ENCODE measurements at regions not wholly inside any gene's neighbourhood (a gene's known extent, or its start where the extent isn't known, plus 50 kb on each side); places are given as distances from the start of the nearest gene placed in this dataset.

GRCh38 chr2:154588838-154589237, 109.7 kb upstream of the KCNJ3 start:
- Mint-ChIP-seq H3K4me3 (no peak overlapping the region), H3K4me1 (ENCODE audit: low read depth) (no peaks in the 10 kb centered on the region), H3K36me3 (ENCODE audit: low read depth) (no peaks in the 10 kb centered on the region), H3K27ac (no peak overlapping the region), H3K27me3 (ENCODE audit: low read depth) (no peaks in the 10 kb centered on the region), H3K9me3 (ENCODE audit: insufficient read depth) (no peaks in the 10 kb centered on the region)
- CTCF ChIA-PET: no interaction called here
- POLR2A ChIA-PET: interaction anchor here (0.7 kb wide), 1 partner anchor 49 kb away, joined by 3 read pairs; no protein-coding TSS in a partner anchor
- ATAC-seq (no peak), DNase-seq (no peak)

GRCh38 chr2:154589514-154589913, 109.0 kb upstream of the KCNJ3 start:
- H3K36me3 Mint-ChIP-seq (ENCODE audit: low read depth): no peaks in the 10 kb centered on the region
- DNase-seq (no peak), ATAC-seq (no peak)
- no peak overlapping the region for H3K4me3 Mint-ChIP-seq
- no peak overlapping the region for H3K27ac Mint-ChIP-seq
- H3K27me3 Mint-ChIP-seq (ENCODE audit: low read depth): no peaks in the 10 kb centered on the region
- no peaks in the 10 kb centered on the region for H3K9me3 Mint-ChIP-seq (ENCODE audit: insufficient read depth)
- CTCF ChIA-PET: no interaction called here
- POLR2A ChIA-PET: no interaction called here
- H3K4me1 Mint-ChIP-seq (ENCODE audit: low read depth): no peaks in the 10 kb centered on the region

GRCh38 chr2:154591294-154591820, 107.1 kb upstream of the KCNJ3 start:
- H3K27ac Mint-ChIP-seq: no peak overlapping the region
- POLR2A ChIA-PET: no interaction called here
- CTCF ChIA-PET: no interaction called here
- ATAC-seq (no peak), DNase-seq (no peak)
- no peaks in the 10 kb centered on the region for H3K27me3 Mint-ChIP-seq (ENCODE audit: low read depth)
- H3K36me3 Mint-ChIP-seq (ENCODE audit: low read depth): no peaks in the 10 kb centered on the region
- H3K9me3 Mint-ChIP-seq (ENCODE audit: insufficient read depth): no peaks in the 10 kb centered on the region
- H3K4me3 Mint-ChIP-seq: no peak overlapping the region
- no peaks in the 10 kb centered on the region for H3K4me1 Mint-ChIP-seq (ENCODE audit: low read depth)

- Mint-ChIP-seq H3K9me3 (ENCODE audit: insufficient read depth) (no peaks in the 10 kb centered on the region), H3K4me1 (ENCODE audit: low read depth) (no peaks in the 10 kb centered on the region), H3K36me3 (ENCODE audit: low read depth) (no peaks in the 10 kb centered on the region), H3K27ac (no peak overlapping the region), H3K27me3 (ENCODE audit: low read depth) (no peaks in the 10 kb centered on the region), H3K4me3 (no peak overlapping the region)
- DNase-seq (no peak), ATAC-seq (no peak)
- ChIA-PET CTCF (no interaction called here), POLR2A (no interaction called here)
Observed at GRCh38 chr2:154599189-154599588, 99.3 kb upstream of the KCNJ3 start.

- Mint-ChIP-seq H3K36me3 (ENCODE audit: low read depth) (no peaks in the 10 kb centered on the region), H3K4me3 (no peak overlapping the region), H3K9me3 (ENCODE audit: insufficient read depth) (no peaks in the 10 kb centered on the region), H3K4me1 (ENCODE audit: low read depth) (no peaks in the 10 kb centered on the region), H3K27ac (no peak overlapping the region), H3K27me3 (ENCODE audit: low read depth) (no peaks in the 10 kb centered on the region)
- DNase-seq: no peak
- no peak for ATAC-seq
- POLR2A ChIA-PET: no interaction called here
- CTCF ChIA-PET: no interaction called here
Observed at GRCh38 chr2:154600927-154601494, 97.5 kb upstream of the KCNJ3 start.

GRCh38 chr2:154603682-154604081, 94.8 kb upstream of the KCNJ3 start:
- CTCF ChIA-PET: no interaction called here
- no peak overlapping the region for H3K27ac Mint-ChIP-seq

GRCh38 chr2:154608438-154608837, 90.1 kb upstream of the KCNJ3 start:
- POLR2A ChIA-PET: no interaction called here
- DNase-seq (no peak), ATAC-seq (no peak)
- Mint-ChIP-seq H3K4me3 (no peak overlapping the region), H3K27me3 (ENCODE audit: low read depth) (no peaks in the 10 kb centered on the region), H3K27ac (no peak overlapping the region), H3K36me3 (ENCODE audit: low read depth) (no peaks in the 10 kb centered on the region), H3K4me1 (ENCODE audit: low read depth) (no peaks in the 10 kb centered on the region), H3K9me3 (ENCODE audit: insufficient read depth) (no peaks in the 10 kb centered on the region)
- CTCF ChIA-PET: no interaction called here

More at GRCh38 chr2:154603682-154604081, 94.8 kb upstream of the KCNJ3 start:
- Mint-ChIP-seq H3K27me3 (ENCODE audit: low read depth) (no peaks in the 10 kb centered on the region), H3K36me3 (ENCODE audit: low read depth) (no peaks in the 10 kb centered on the region), H3K4me1 (ENCODE audit: low read depth) (no peaks in the 10 kb centered on the region), H3K4me3 (no peak overlapping the region), H3K9me3 (ENCODE audit: insufficient read depth) (no peaks in the 10 kb centered on the region)
- no peak for ATAC-seq
- DNase-seq: no peak
- POLR2A ChIA-PET: no interaction called here

GRCh38 chr2:154614906-154615305, 83.6 kb upstream of the KCNJ3 start:
- CTCF ChIA-PET: no interaction called here
- H3K27me3 Mint-ChIP-seq (ENCODE audit: low read depth): no peaks in the 10 kb centered on the region
- H3K27ac Mint-ChIP-seq: no peak overlapping the region
- H3K9me3 Mint-ChIP-seq (ENCODE audit: insufficient read depth): no peaks in the 10 kb centered on the region
- no peaks in the 10 kb centered on the region for H3K36me3 Mint-ChIP-seq (ENCODE audit: low read depth)
- DNase-seq (no peak), ATAC-seq (no peak)
- no peak overlapping the region for H3K4me3 Mint-ChIP-seq
- POLR2A ChIA-PET: no interaction called here
- H3K4me1 Mint-ChIP-seq (ENCODE audit: low read depth): no peaks in the 10 kb centered on the region

GRCh38 chr2:154616659-154617058, 81.8 kb upstream of the KCNJ3 start:
- H3K27ac Mint-ChIP-seq: no peak overlapping the region
- ChIA-PET CTCF (no interaction called here), POLR2A (no interaction called here)
- H3K36me3 Mint-ChIP-seq (ENCODE audit: low read depth): no peaks in the 10 kb centered on the region
- H3K9me3 Mint-ChIP-seq (ENCODE audit: insufficient read depth): no peaks in the 10 kb centered on the region
- DNase-seq (no peak), ATAC-seq (no peak)
- no peaks in the 10 kb centered on the region for H3K4me1 Mint-ChIP-seq (ENCODE audit: low read depth)
- no peaks in the 10 kb centered on the region for H3K27me3 Mint-ChIP-seq (ENCODE audit: low read depth)
- no peak overlapping the region for H3K4me3 Mint-ChIP-seq

- CTCF ChIA-PET: no interaction called here
- Mint-ChIP-seq H3K4me1 (ENCODE audit: low read depth) (no peaks in the 10 kb centered on the region), H3K27me3 (ENCODE audit: low read depth) (no peaks in the 10 kb centered on the region)
Observed at GRCh38 chr2:154620471-154620870, 78.0 kb upstream of the KCNJ3 start.

GRCh38 chr2:154623819-154624218, 74.7 kb upstream of the KCNJ3 start:
- CTCF ChIA-PET: no interaction called here
- H3K27me3 Mint-ChIP-seq (ENCODE audit: low read depth): no peaks in the 10 kb centered on the region

More at GRCh38 chr2:154620471-154620870, 78.0 kb upstream of the KCNJ3 start:
- Mint-ChIP-seq H3K36me3 (ENCODE audit: low read depth) (no peaks in the 10 kb centered on the region), H3K4me3 (no peak overlapping the region), H3K9me3 (ENCODE audit: insufficient read depth) (no peaks in the 10 kb centered on the region), H3K27ac (no peak overlapping the region)
- POLR2A ChIA-PET: no interaction called here
- DNase-seq (no peak), ATAC-seq (no peak)

GRCh38 chr2:154637456-154637855, 61.0 kb upstream of the KCNJ3 start:
- CTCF ChIA-PET: no interaction called here
- H3K9me3 Mint-ChIP-seq (ENCODE audit: insufficient read depth): peaks cover 7% of the 10 kb centered on the region
- no peak overlapping the region for H3K4me3 Mint-ChIP-seq
- POLR2A ChIA-PET: no interaction called here
- H3K27me3 Mint-ChIP-seq (ENCODE audit: low read depth): no peaks in the 10 kb centered on the region
- ATAC-seq: no peak
- H3K36me3 Mint-ChIP-seq (ENCODE audit: low read depth): no peaks in the 10 kb centered on the region
- no peak for DNase-seq
- no peak overlapping the region for H3K27ac Mint-ChIP-seq
- no peaks in the 10 kb centered on the region for H3K4me1 Mint-ChIP-seq (ENCODE audit: low read depth)

More at GRCh38 chr2:154623819-154624218, 74.7 kb upstream of the KCNJ3 start:
- no peaks in the 10 kb centered on the region for H3K9me3 Mint-ChIP-seq (ENCODE audit: insufficient read depth)
- H3K4me1 Mint-ChIP-seq (ENCODE audit: low read depth): no peaks in the 10 kb centered on the region
- H3K4me3 Mint-ChIP-seq: no peak overlapping the region
- no peaks in the 10 kb centered on the region for H3K36me3 Mint-ChIP-seq (ENCODE audit: low read depth)
- DNase-seq (no peak), ATAC-seq (no peak)
- POLR2A ChIA-PET: no interaction called here
- H3K27ac Mint-ChIP-seq: no peak overlapping the region

GRCh38 chr2:154638783-154639182, 59.7 kb upstream of the KCNJ3 start:
- DNase-seq (no peak), ATAC-seq (no peak)
- ChIA-PET POLR2A (no interaction called here), CTCF (no interaction called here)
- H3K27ac Mint-ChIP-seq: no peak overlapping the region
- no peak overlapping the region for H3K4me3 Mint-ChIP-seq
- no peaks in the 10 kb centered on the region for H3K36me3 Mint-ChIP-seq (ENCODE audit: low read depth)
- H3K4me1 Mint-ChIP-seq (ENCODE audit: low read depth): no peaks in the 10 kb centered on the region
- H3K27me3 Mint-ChIP-seq (ENCODE audit: low read depth): no peaks in the 10 kb centered on the region
- peaks cover 7% of the 10 kb centered on the region for H3K9me3 Mint-ChIP-seq (ENCODE audit: insufficient read depth)
